ENCODE measurements at regions not wholly inside any gene's neighbourhood (a gene's known extent, or its start where the extent isn't known, plus 50 kb on each side); places are given as distances from the start of the nearest gene placed in this dataset.

DNA sequence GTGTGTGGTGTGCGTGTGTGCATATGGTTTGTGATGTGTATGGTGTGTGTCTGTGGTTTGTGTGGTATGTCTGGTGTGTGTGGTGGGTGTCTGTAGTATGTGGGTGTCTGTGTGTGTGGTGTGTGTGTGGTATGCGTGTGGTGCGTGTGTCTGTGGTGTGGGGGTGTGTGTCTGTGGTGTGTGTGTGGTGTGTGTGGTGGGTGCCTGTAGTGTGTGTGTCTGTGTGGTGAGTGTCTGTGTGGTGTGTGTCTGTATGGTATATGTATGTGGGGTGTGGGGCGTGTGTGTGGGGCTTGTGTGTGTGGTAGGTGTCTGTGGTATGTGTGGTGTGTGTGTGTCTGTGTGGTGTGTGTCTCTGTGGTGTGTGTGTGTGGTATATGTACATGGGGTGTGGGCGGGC is 300.7 kb downstream of the TEX29 start:
- ChIA-PET POLR2A (no interaction called here), CTCF (interaction anchor here (1.2 kb wide), 2 partner anchors 116 to 147 kb away, joined by 3 to 4 read pairs; no protein-coding TSS in a partner anchor)
- Mint-ChIP-seq H3K9me3 (peaks cover 4% of the 10 kb centered on the region; the same call in 1 of the 2 replicates), H3K4me3 (no peak overlapping the region), H3K4me1 (no peaks in the 10 kb centered on the region), H3K36me3 (no peaks in the 10 kb centered on the region), H3K27me3 (ENCODE audit: low read depth) (no peaks in the 10 kb centered on the region), H3K27ac (no peak overlapping the region)
- no peak for ATAC-seq
- no peak for TF ChIP-seq GABPB1 (CRISPR knock-in tag; IDR thresholded peaks at IDR 0.05)
- TF ChIP-seq MLX (CRISPR knock-in tag; IDR thresholded peaks at IDR 0.05): no peak
- TF ChIP-seq KAT7 (CRISPR knock-in tag; IDR thresholded peaks at IDR 0.05; ENCODE audit: borderline replicate concordance): no peak
- no peak for DNase-seq (ENCODE audit: low spot score)

DNA sequence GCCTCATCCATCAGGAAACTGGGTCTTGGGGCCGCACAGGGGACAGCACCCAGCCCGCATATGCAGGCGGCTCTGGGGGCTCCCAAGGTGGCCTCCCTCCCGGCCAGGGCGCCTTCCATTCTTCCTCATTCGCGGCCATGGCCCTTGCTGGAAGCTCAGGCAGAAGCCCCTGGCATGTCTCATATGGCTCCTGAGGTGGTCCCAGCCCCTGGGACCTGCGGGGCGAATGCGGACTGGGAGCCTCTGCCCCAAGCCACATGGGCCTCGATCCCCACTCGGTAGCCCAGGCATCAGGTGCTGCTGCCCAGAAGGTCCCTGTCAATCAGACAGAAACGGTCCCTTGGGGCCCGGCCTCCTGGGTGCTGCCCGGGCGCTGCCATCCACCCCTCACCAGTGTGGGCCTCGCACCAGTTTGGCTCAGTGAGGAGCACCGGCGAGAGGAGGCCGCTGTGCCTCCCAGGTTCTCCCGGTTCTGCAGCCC is 301.6 kb downstream of the TEX29 start:
- H3K36me3 Mint-ChIP-seq: no peaks in the 10 kb centered on the region
- TF ChIP-seq ZNF423 (CRISPR knock-in tag; IDR thresholded peaks at IDR 0.05): no peak
- TF ChIP-seq, protein P1, sequence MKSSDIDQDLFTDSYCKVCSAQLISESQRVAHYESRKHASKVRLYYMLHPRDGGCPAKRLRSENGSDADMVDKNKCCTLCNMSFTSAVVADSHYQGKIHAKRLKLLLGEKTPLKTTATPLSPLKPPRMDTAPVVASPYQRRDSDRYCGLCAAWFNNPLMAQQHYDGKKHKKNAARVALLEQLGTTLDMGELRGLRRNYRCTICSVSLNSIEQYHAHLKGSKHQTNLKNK (CRISPR knock-in tag; IDR thresholded peaks at IDR 0.05): no peak
- no peak for TF ChIP-seq TEAD1 (CRISPR knock-in tag; IDR thresholded peaks at IDR 0.05)
- TF ChIP-seq, protein P2, sequence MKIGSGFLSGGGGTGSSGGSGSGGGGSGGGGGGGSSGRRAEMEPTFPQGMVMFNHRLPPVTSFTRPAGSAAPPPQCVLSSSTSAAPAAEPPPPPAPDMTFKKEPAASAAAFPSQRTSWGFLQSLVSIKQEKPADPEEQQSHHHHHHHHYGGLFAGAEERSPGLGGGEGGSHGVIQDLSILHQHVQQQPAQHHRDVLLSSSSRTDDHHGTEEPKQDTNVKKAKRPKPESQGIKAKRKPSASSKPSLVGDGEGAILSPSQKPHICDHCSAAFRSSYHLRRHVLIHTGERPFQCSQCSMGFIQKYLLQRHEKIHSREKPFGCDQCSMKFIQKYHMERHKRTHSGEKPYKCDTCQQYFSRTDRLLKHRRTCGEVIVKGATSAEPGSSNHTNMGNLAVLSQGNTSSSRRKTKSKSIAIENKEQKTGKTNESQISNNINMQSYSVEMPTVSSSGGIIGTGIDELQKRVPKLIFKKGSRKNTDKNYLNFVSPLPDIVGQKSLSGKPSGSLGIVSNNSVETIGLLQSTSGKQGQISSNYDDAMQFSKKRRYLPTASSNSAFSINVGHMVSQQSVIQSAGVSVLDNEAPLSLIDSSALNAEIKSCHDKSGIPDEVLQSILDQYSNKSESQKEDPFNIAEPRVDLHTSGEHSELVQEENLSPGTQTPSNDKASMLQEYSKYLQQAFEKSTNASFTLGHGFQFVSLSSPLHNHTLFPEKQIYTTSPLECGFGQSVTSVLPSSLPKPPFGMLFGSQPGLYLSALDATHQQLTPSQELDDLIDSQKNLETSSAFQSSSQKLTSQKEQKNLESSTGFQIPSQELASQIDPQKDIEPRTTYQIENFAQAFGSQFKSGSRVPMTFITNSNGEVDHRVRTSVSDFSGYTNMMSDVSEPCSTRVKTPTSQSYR (CRISPR knock-in tag; IDR thresholded peaks at IDR 0.05): no peak
- TF ChIP-seq, protein P3, sequence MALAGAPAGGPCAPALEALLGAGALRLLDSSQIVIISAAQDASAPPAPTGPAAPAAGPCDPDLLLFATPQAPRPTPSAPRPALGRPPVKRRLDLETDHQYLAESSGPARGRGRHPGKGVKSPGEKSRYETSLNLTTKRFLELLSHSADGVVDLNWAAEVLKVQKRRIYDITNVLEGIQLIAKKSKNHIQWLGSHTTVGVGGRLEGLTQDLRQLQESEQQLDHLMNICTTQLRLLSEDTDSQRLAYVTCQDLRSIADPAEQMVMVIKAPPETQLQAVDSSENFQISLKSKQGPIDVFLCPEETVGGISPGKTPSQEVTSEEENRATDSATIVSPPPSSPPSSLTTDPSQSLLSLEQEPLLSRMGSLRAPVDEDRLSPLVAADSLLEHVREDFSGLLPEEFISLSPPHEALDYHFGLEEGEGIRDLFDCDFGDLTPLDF (CRISPR knock-in tag; IDR thresholded peaks at IDR 0.05): no peak
- no peak for TF ChIP-seq PRRX2 (CRISPR knock-in tag; IDR thresholded peaks at IDR 0.05)
- TF ChIP-seq NR3C1 (CRISPR knock-in tag; conservative IDR thresholded peaks at IDR 0.05; ENCODE audit: low read depth): no peak
- no peak for TF ChIP-seq AR (CRISPR knock-in tag; IDR thresholded peaks at IDR 0.05)
- ATAC-seq: no peak
- DNase-seq (ENCODE audit: low spot score): no peak
- H3K4me3 Mint-ChIP-seq: no peak overlapping the region
- no peaks in the 10 kb centered on the region for H3K4me1 Mint-ChIP-seq
- ChIA-PET CTCF (no interaction called here), POLR2A (no interaction called here)
- no peak overlapping the region for H3K27ac Mint-ChIP-seq
- H3K27me3 Mint-ChIP-seq (ENCODE audit: low read depth): no peaks in the 10 kb centered on the region
- peaks cover 4% of the 10 kb centered on the region; the same call in 1 of the 2 replicates for H3K9me3 Mint-ChIP-seq

- Mint-ChIP-seq H3K4me1 (no peaks in the 10 kb centered on the region), H3K27me3 (ENCODE audit: low read depth) (no peaks in the 10 kb centered on the region), H3K36me3 (no peaks in the 10 kb centered on the region), H3K4me3 (no peak overlapping the region), H3K9me3 (peaks cover 4% of the 10 kb centered on the region; the same call in 1 of the 2 replicates), H3K27ac (no peak overlapping the region; the same call in 1 of the 2 replicates)
- ChIA-PET CTCF (interaction anchor here (0.9 kb wide), 1 partner anchor 118 kb away, joined by 3 read pairs; no protein-coding TSS in a partner anchor), POLR2A (no interaction called here)
- ATAC-seq (no peak), DNase-seq (ENCODE audit: low spot score) (no peak)
- no peak for TF ChIP-seq ZNF416 (CRISPR knock-in tag; IDR thresholded peaks at IDR 0.05)
- TF ChIP-seq, protein P4, sequence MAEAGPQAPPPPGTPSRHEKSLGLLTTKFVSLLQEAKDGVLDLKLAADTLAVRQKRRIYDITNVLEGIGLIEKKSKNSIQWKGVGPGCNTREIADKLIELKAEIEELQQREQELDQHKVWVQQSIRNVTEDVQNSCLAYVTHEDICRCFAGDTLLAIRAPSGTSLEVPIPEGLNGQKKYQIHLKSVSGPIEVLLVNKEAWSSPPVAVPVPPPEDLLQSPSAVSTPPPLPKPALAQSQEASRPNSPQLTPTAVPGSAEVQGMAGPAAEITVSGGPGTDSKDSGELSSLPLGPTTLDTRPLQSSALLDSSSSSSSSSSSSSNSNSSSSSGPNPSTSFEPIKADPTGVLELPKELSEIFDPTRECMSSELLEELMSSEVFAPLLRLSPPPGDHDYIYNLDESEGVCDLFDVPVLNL (CRISPR knock-in tag; IDR thresholded peaks at IDR 0.05; ENCODE audit: borderline replicate concordance, low read depth): no peak
- no peak for TF ChIP-seq SOX15 (CRISPR knock-in tag; IDR thresholded peaks at IDR 0.05)
- no peak for TF ChIP-seq CREM (CRISPR knock-in tag; IDR thresholded peaks at IDR 0.05)
- no peak for TF ChIP-seq CREB1 (CRISPR knock-in tag; IDR thresholded peaks at IDR 0.05)
- TF ChIP-seq ZNF263 (CRISPR knock-in tag; IDR thresholded peaks at IDR 0.05; ENCODE audit: low read depth): no peak
- TF ChIP-seq, protein P5, sequence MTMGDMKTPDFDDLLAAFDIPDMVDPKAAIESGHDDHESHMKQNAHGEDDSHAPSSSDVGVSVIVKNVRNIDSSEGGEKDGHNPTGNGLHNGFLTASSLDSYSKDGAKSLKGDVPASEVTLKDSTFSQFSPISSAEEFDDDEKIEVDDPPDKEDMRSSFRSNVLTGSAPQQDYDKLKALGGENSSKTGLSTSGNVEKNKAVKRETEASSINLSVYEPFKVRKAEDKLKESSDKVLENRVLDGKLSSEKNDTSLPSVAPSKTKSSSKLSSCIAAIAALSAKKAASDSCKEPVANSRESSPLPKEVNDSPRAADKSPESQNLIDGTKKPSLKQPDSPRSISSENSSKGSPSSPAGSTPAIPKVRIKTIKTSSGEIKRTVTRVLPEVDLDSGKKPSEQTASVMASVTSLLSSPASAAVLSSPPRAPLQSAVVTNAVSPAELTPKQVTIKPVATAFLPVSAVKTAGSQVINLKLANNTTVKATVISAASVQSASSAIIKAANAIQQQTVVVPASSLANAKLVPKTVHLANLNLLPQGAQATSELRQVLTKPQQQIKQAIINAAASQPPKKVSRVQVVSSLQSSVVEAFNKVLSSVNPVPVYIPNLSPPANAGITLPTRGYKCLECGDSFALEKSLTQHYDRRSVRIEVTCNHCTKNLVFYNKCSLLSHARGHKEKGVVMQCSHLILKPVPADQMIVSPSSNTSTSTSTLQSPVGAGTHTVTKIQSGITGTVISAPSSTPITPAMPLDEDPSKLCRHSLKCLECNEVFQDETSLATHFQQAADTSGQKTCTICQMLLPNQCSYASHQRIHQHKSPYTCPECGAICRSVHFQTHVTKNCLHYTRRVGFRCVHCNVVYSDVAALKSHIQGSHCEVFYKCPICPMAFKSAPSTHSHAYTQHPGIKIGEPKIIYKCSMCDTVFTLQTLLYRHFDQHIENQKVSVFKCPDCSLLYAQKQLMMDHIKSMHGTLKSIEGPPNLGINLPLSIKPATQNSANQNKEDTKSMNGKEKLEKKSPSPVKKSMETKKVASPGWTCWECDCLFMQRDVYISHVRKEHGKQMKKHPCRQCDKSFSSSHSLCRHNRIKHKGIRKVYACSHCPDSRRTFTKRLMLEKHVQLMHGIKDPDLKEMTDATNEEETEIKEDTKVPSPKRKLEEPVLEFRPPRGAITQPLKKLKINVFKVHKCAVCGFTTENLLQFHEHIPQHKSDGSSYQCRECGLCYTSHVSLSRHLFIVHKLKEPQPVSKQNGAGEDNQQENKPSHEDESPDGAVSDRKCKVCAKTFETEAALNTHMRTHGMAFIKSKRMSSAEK (CRISPR knock-in tag; IDR thresholded peaks at IDR 0.05; ENCODE audit: borderline replicate concordance): no peak
- TF ChIP-seq CBFB (CRISPR knock-in tag; IDR thresholded peaks at IDR 0.05; ENCODE audit: low read depth): no peak
Measured at GRCh38 chr13:111623208-111623607, 302.8 kb downstream of the TEX29 start.

Measured in WTC11 (cell line).